ENCODE measurements at regions not wholly inside any gene's neighbourhood (a gene's known extent, or its start where the extent isn't known, plus 50 kb on each side); places are given as distances from the start of the nearest gene placed in this dataset.

DNA sequence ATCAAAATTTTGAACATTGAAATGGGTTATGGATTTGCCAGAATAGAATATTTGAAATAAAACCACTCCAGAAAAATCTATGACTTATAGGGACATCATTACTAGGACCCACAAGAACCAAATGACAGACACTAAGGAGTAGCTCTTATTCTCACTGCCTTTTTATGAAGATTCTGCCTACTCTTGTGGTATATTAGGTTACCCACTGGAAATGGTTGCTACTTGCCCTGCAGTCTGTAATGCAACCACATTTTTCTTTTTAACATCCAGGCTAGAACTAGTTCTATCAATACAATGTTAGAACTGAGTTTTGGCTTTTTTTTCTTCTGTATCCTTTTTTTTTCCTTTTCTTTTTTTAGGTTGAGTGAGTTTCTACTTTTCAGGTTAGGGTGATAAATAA is 158.9 kb downstream of the PPP1R2C start:
- DNase-seq (ENCODE audit: low read depth in 3 of 3): no peak

- no peak for DNase-seq (ENCODE audit: low read depth in 3 of 3)
Observed at GRCh38 chrX:42616981-42617380, 161.0 kb downstream of the PPP1R2C start.

DNA sequence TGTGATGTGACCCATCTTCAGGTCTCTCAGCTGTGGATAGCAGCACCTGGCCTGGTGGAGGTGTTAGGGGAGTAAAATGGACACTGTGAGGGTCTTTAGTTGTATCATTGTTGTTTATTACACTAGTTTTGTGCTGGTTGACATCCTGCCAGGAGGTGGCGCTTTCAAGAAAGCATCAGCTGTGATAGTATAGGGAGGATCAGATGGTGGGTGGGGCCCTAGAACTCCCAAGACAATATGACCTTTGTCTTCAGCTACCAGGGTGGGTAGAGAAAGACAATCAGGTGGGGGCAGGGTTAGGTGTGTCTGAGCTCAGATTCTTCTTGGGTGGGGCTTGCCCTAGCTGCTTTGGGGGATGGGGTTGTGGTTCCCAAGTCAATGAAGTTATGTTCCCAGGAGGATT is 162.8 kb downstream of the PPP1R2C start:
- DNase-seq (ENCODE audit: low read depth in 3 of 3): no peak

DNA sequence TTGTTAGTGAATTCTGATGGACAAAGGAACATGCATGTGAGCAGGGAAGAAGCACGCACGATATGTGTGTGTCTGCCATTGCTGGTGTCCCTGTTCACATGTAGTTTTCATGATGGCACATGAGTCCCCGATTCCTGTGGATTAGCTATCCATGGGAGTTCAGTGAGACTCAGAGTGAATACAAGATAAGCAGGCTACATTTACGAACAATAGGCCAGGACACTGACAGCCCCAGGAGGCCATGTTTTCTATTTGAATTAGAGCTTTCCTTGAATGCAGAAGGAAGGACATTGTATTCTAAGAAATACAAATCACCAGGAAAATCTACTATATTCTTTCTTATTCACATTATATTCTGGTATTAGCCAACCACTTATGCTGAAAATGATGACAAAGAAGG is 171.4 kb downstream of the PPP1R2C start:
- DNase-seq (ENCODE audit: low read depth in 3 of 3): no peak

DNA sequence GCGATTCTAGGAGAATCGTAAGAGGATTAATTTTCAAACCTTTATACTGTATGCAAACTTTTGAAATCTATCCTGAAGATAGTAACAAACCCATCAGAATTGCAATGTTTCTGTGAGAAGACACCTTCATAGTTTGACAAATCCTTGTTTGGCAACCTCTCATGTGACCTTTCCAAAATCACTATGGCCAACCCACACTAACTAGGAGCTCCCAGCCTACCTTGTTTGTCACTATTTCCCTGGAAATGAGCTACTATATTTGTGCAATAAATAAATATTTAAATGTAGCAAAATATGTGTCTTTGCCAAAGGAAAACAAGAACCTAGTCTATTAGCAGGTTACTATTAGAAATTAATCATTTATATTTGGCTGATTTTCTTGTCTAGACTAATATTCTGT is 173.7 kb downstream of the PPP1R2C start:
- no peak for DNase-seq (ENCODE audit: low read depth in 3 of 3)

DNA sequence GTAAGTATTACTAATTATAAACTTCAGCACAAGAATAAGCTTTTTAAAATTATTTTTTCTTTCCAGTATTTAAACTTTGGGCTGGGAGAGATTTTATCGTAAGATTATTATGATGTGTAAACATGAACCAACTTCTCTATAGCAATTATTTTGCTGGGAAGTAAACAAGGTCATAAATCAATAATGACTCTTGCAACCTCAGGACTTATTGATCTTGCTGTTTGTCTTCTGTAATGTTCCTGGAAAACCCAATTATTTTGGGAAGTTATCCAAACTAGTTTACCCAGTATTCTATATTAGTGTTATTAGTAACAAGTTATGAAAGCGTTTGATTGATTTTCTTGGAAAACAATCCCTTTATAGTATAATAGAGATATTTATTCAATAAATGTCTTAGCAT is 174.9 kb downstream of the PPP1R2C start:
- no peak for DNase-seq (ENCODE audit: low read depth in 3 of 3)

- DNase-seq (ENCODE audit: low read depth in 3 of 3): no peak
Observed at GRCh38 chrX:42602566-42602965, 175.4 kb downstream of the PPP1R2C start.

DNA sequence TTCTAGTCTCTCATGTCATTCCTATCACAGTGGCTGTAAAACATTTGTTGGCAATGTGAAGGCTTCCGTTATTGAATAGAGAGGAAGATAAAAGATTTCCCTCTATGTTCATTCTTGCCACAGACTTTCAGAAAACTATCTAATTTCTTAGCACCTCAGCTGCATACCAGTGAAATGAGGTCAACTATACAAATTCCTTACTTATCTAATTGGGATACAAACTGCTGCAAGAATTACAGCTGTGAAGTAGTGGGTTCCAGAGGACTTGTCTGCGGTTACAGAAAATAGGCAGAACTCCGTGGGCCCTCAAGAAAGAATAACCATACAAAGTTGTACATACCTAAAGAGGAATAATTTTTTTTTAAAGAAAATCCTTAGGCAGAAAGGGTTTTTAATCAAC is 175.8 kb downstream of the PPP1R2C start:
- no peak for DNase-seq (ENCODE audit: low read depth in 3 of 3)

GRCh38 chrX:42597481-42597880 is 180.5 kb downstream of the PPP1R2C start:
- DNase-seq (ENCODE audit: low read depth in 3 of 3): no peak

DNA sequence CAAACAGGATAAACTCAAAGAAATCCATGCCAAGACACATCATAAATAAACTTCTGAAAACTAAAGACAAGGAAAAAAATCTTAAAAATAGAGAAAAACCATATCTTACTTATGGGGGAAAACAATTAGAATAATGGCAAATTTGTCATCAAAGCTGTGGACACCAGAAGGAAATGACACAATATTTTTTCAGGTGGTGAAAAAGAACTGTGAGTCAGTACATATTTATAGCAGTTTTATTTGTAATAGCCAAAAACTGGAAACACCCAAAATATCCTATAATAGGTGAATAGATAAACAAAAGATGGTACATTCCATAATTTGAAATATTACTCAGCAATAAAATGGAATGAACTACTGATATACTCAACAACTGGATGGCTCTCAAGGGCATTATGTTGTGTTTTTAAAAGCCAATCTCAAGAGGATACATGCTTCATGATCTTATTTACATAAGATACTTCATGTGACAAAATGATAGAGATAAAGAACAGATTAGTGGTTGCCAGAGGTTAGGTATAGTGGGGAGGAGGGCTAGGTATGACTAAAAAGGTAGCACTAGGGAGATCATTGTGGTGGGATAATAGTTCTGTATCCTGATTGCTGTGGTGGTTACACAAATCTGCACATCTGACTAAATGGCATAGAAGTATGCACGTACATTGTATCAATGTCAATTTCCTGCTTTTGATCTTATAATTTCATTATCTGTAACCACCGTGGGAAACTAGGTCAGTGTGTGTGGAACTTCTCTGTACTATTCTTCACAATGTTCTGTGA is 191.9 kb downstream of the PPP1R2C start:
- no peak for DNase-seq (ENCODE audit: low read depth in 3 of 3)

DNA sequence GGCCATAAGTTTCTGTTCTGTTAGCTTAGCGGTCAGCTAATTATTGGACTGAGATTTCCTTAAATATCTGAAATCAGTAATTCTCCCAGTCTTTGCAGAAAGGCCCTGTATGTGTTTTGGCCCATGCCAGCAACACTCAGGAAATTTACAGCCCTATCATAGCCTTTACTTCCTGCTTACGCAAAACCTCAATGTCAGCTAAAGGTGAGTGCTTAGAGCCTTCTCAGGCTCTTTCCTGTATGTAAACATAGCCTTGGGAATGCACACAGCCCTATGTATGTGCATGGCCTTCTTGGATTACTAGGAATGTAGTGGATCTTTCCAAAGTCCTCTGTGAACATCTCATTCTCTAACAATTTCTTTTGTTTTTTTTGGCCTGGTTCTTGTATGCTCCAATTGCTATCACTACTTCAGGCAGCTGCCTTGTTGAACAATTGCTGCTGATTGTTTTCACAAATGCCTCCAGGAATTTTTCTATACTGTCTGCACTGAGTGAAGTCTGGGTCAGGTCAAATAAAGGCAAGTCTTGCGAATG is 200.0 kb downstream of the PPP1R2C start:
- DNase-seq (ENCODE audit: low read depth in 3 of 3): no peak

GRCh38 chrX:42567268-42567667 is 210.7 kb downstream of the PPP1R2C start:
- DNase-seq (ENCODE audit: low read depth in 3 of 3): no peak

- DNase-seq (ENCODE audit: low read depth in 3 of 3): no peak
Observed at GRCh38 chrX:42565739-42566138, 212.2 kb downstream of the PPP1R2C start.

- no peak for DNase-seq (ENCODE audit: low read depth in 3 of 3)
Observed at GRCh38 chrX:42546800-42547199, 231.2 kb downstream of the PPP1R2C start.

DNA sequence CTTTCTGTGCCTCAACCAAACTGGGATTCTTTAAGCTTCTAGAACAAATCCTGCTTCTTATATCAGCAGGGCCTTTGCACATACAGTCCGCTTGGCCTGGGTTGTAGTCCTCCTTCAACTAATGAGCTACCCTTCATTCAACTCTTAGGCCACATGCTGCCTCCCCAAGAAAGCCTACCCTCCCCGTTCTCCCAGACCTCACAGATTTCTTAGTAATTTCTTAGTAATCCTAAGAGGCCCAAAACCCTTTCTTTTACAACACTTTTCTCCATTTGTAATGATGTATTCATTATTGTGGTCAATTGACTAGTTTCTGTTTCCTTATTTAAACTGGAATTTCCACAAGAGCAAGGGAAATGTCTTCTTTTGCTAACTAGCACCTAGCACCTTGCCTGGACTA is 233.1 kb downstream of the PPP1R2C start:
- no peak for DNase-seq (ENCODE audit: low read depth in 3 of 3)

- DNase-seq (ENCODE audit: low read depth in 3 of 3): no peak
Observed at GRCh38 chrX:42541554-42541953, 236.4 kb downstream of the PPP1R2C start.

DNA sequence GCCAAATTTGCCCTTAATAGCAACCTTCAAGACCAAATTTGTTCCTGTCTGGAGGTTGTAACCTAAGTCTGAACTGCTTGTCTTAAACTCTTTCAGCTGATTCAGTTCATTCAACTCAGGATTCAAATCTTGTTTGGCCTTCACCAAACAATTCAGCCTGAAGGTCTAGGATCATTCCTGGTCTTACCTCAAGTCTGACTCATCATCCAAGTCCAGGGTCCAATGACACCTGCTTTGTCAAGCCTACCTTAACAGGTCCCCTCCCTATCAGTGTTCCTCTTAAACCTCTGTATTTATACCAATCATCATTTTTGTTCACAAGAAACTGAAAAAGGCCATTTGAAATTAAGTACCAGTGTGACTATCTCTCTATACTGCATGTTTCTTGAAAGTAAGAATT is 237.8 kb downstream of the PPP1R2C start:
- no peak for DNase-seq (ENCODE audit: low read depth in 3 of 3)

- DNase-seq (ENCODE audit: low read depth in 3 of 3): no peak
Observed at GRCh38 chrX:42538405-42538804, 239.6 kb downstream of the PPP1R2C start.

DNA sequence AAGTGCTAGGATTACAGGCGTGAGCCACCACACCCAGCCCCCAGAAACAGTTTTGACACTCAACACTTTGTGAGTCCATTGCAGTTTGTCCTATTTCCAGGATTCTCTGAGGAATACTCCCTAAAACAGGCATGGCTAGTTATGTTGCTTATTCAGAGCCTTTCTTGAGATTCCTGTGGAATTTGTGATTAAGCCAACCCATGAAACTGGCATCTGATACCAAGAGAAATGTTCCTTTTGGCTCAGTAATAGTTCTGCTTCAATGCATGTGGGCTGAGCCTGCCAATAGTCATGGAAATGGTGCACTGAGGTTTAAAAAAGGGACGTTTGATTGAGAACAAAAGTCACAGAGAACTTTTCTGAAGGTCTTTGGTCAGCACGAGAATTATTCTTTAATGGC is 241.7 kb downstream of the PPP1R2C start:
- no peak for DNase-seq (ENCODE audit: low read depth in 3 of 3)

GRCh38 chrX:42535233-42535632 is 242.7 kb downstream of the PPP1R2C start:
- DNase-seq (ENCODE audit: low read depth in 3 of 3): no peak

GRCh38 chrX:42533761-42534160 is 244.2 kb downstream of the PPP1R2C start:
- DNase-seq (ENCODE audit: low read depth in 3 of 3): no peak

- no peak for DNase-seq (ENCODE audit: low read depth in 3 of 3)
Observed at GRCh38 chrX:42531441-42531840, 246.5 kb downstream of the PPP1R2C start.

DNA sequence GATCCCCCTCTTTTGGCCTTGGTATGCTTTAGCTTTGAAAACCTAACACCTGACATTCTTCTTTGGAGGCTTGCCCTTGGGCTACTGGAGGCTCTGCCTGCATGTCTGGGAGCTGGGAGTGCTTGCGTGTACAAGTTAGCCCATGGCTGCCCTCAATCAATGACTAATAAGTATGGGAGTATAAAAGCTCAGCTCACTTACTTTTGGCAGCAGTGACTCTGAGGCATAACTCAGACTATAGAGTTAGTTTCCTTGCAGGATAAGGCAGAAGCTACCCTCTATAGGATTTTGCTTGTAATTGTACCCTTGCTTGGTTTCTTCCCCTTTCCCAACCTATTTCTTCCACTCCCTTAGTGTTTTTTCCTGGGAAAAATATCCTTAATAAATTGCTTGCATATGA is 247.9 kb downstream of the PPP1R2C start:
- DNase-seq (ENCODE audit: low read depth in 3 of 3): no peak

GRCh38 chrX:42524379-42524778 is 253.6 kb downstream of the PPP1R2C start:
- no peak for DNase-seq (ENCODE audit: low read depth in 3 of 3)
